ENCODE measurements at regions not wholly inside any gene's neighbourhood (a gene's known extent, or its start where the extent isn't known, plus 50 kb on each side); places are given as distances from the start of the nearest gene placed in this dataset.
A peak's percentile ranks its signal among the peaks of the same experiment; 100 is the strongest.

DNA sequence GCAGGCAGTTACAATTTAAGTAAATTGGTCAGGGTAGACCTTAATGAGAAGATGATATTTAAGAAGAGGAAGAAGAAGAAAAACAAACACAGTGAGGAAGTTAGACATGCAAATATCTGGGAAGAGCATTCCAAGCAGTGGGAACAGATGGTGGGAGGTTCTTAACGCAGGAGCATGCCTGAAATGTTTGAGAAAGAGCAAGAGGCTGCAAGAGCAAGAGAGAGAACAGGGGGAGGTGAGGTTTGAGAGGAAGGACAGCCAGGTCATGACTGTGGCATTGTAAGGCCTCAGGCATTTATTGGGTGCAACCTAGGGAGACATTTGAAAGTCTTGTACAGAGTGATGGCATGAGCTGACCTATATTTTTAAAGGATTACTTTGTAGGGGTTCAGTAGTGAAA lies 136.0 kb downstream of the UGT8 start:
- peak; percentile 53 for DNase-seq
- no peak overlapping the region for H2AFZ ChIP-seq (ENCODE audit: low read length)
- no peaks in the 10 kb centered on the region for H3K27me3 ChIP-seq (ENCODE audit: insufficient read depth, low read length)
- no peak overlapping the region for H3K18ac ChIP-seq (ENCODE audit: insufficient read length, low read depth, low read length)
- no peak overlapping the region for H3K14ac ChIP-seq (ENCODE audit: insufficient read depth, low read length)
- no peaks in the 10 kb centered on the region for H3K23me2 ChIP-seq (ENCODE audit: insufficient read length, low read depth, low read length, poor library complexity, severe bottlenecking)
- no peak overlapping the region for H4K91ac ChIP-seq (ENCODE audit: insufficient read length, low read depth, low read length)
- no peaks in the 10 kb centered on the region for H3K79me1 ChIP-seq (ENCODE audit: insufficient read depth, low read depth, low read length, poor library complexity, severe bottlenecking)
- no peak overlapping the region for H3K4ac ChIP-seq (ENCODE audit: low read depth, low read length)
- no CpG with 5 or more reads among the region's 1 CpG for WGBS (ENCODE audit: extremely low coverage, insufficient read length, low lambda C conversion rate)
- Mint-ChIP-seq H3K4me1 (peaks cover 8 to 14% of the 10 kb centered on the region in 2 experiments), H3K27ac (peak overlapping the region; percentile 51 to 96 (median 94)), H3K4me3 (no peak overlapping the region), H3K27me3 (ENCODE audit: low read depth) (no peaks in the 10 kb centered on the region), H3K36me3 (ENCODE audit: insufficient read depth in 1 of 3, low read depth in 3 of 3) (no peaks in the 10 kb centered on the region), H3K9me3 (no peaks in the 10 kb centered on the region)
- no peak overlapping the region for H4K5ac ChIP-seq (ENCODE audit: insufficient read length, low read depth, low read length)
- H2BK12ac ChIP-seq (ENCODE audit: insufficient read length, low read depth, low read length): no peak overlapping the region
- H4K8ac ChIP-seq (replicated peaks; ENCODE audit: insufficient read length, low read depth, low read length): no peak overlapping the region
- no peak overlapping the region for H3K4me2 ChIP-seq (ENCODE audit: insufficient read depth, insufficient read length, low read length)
- no peak overlapping the region for H2BK15ac ChIP-seq (ENCODE audit: low read depth, low read length)
- H4K20me1 ChIP-seq (ENCODE audit: control insufficient read depth, insufficient read depth, insufficient read length): no peaks in the 10 kb centered on the region
- TF ChIP-seq, protein P1, sequence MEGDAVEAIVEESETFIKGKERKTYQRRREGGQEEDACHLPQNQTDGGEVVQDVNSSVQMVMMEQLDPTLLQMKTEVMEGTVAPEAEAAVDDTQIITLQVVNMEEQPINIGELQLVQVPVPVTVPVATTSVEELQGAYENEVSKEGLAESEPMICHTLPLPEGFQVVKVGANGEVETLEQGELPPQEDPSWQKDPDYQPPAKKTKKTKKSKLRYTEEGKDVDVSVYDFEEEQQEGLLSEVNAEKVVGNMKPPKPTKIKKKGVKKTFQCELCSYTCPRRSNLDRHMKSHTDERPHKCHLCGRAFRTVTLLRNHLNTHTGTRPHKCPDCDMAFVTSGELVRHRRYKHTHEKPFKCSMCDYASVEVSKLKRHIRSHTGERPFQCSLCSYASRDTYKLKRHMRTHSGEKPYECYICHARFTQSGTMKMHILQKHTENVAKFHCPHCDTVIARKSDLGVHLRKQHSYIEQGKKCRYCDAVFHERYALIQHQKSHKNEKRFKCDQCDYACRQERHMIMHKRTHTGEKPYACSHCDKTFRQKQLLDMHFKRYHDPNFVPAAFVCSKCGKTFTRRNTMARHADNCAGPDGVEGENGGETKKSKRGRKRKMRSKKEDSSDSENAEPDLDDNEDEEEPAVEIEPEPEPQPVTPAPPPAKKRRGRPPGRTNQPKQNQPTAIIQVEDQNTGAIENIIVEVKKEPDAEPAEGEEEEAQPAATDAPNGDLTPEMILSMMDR (conservative IDR thresholded peaks at IDR 0.05): no peak
- no peak overlapping the region for H3K9ac ChIP-seq (ENCODE audit: extremely low read depth, insufficient read length, low read length)
- H2AK5ac ChIP-seq (ENCODE audit: insufficient read length, low read length): no peak overlapping the region
- no peak overlapping the region for H2BK120ac ChIP-seq (ENCODE audit: low read depth, low read length, poor library complexity, severe bottlenecking)
- no peaks in the 10 kb centered on the region for H3K79me2 ChIP-seq (ENCODE audit: insufficient read depth, low read length)
- H2BK5ac ChIP-seq (ENCODE audit: insufficient read length, low read length): no peak overlapping the region
- H3K27ac ChIP-seq (ENCODE audit: insufficient read length, low read depth, low read length): no peak overlapping the region
- no peak overlapping the region for H3K56ac ChIP-seq (ENCODE audit: insufficient read length, low read depth, low read length)
- H2BK20ac ChIP-seq (ENCODE audit: low read depth, low read length, poor library complexity, severe bottlenecking): no peak overlapping the region
- H3T11ph ChIP-seq (ENCODE audit: low read length): no peak overlapping the region
- H3K23ac ChIP-seq (ENCODE audit: insufficient read length, low read depth, low read length): no peak overlapping the region
- H3K4me1 ChIP-seq (ENCODE audit: insufficient read depth, low read length): peaks cover 5% of the 10 kb centered on the region; the same call in 1 of the 2 replicates
- H3K9me3 ChIP-seq (ENCODE audit: control insufficient read depth, low read depth, low read length): no peaks in the 10 kb centered on the region
